ENCODE measurements at regions not wholly inside any gene's neighbourhood (a gene's known extent, or its start where the extent isn't known, plus 50 kb on each side); places are given as distances from the start of the nearest gene placed in this dataset.
A peak's percentile ranks its signal among the peaks of the same experiment; 100 is the strongest.

GRCh38 chr3:159828542-159828943, 160.1 kb upstream of the IL12A start:
- ChIA-PET CTCF (ENCODE audit: unreplicated experiment) (no interaction called here), POLR2A (interaction anchor here (0.5 to 0.7 kb wide), 3 partner anchors 249 to 1173 kb away, joined by 3 to 4 read pairs (median 4); no protein-coding TSS in a partner anchor)
- intact Hi-C loops (cut with micrococcal nuclease; ENCODE audit: unreplicated experiment) = no loop called here
- Histone ChIP-seq H3K79me2 (ENCODE audit: insufficient read depth, low read depth, low read length) (no peaks in the 10 kb centered on the region), H3K4me1 (ENCODE audit: insufficient read depth, low read length, poor library complexity, severe bottlenecking) (no peaks in the 10 kb centered on the region), H2AFZ (ENCODE audit: low read length) (no peak overlapping the region), H3K36me3 (ENCODE audit: insufficient read depth, low read length) (no peaks in the 10 kb centered on the region), H3K4me3 (ENCODE audit: low read depth, low read length, poor library complexity, severe bottlenecking) (no peak overlapping the region), H3K9me2 (ENCODE audit: insufficient read depth, low read length) (no peaks in the 10 kb centered on the region), H3K27ac (ENCODE audit: low read depth, low read length, poor library complexity, severe bottlenecking) (no peak overlapping the region), H4K20me1 (ENCODE audit: insufficient read depth, low read length) (no peaks in the 10 kb centered on the region), H3K4me2 (ENCODE audit: low read length) (no peak overlapping the region), H3K9me3 (ENCODE audit: low read length) (no peaks in the 10 kb centered on the region)
- BruUV-seq (replicated peaks) = no TSS peak
- TF ChIP-seq EZH2phosphoT487 (IDR thresholded peaks at IDR 0.05; ENCODE audit: borderline replicate concordance, low read depth, low read length) = no peak
- TF ChIP-seq CTCF (conservative IDR thresholded peaks at IDR 0.05; ENCODE audit: low read length) = peak; percentile 80
- DNase-seq (ENCODE audit: low spot score) = peak; percentile 29

- H3K36me3 ChIP-seq (ENCODE audit: insufficient read depth, low read length) = no peaks in the 10 kb centered on the region
- TF ChIP-seq EZH2phosphoT487 (IDR thresholded peaks at IDR 0.05; ENCODE audit: borderline replicate concordance, low read depth, low read length) (no peak), CTCF (conservative IDR thresholded peaks at IDR 0.05; ENCODE audit: low read length) (no peak)
- no peak overlapping the region for H2AFZ ChIP-seq (ENCODE audit: low read length)
- DNase-seq (ENCODE audit: low spot score) = no peak
- intact Hi-C loops (cut with micrococcal nuclease; ENCODE audit: unreplicated experiment) = no loop called here
- no TSS peak for BruUV-seq (replicated peaks)
- no peaks in the 10 kb centered on the region for H3K9me3 ChIP-seq (ENCODE audit: low read length)
- ChIA-PET POLR2A (interaction anchor here (0.5 to 1.2 kb wide), 5 partner anchors 10 to 1172 kb away, joined by 3 to 5 read pairs (median 4); partner anchors contain the start of gene SCHIP1), CTCF (ENCODE audit: unreplicated experiment) (no interaction called here)
- no peaks in the 10 kb centered on the region for H3K4me1 ChIP-seq (ENCODE audit: insufficient read depth, low read length, poor library complexity, severe bottlenecking)
- no peak overlapping the region for H3K4me3 ChIP-seq (ENCODE audit: low read depth, low read length, poor library complexity, severe bottlenecking)
- H3K4me2 ChIP-seq (ENCODE audit: low read length) = no peak overlapping the region
- no peak overlapping the region for H3K27ac ChIP-seq (ENCODE audit: low read depth, low read length, poor library complexity, severe bottlenecking)
- no peaks in the 10 kb centered on the region for H4K20me1 ChIP-seq (ENCODE audit: insufficient read depth, low read length)
- H3K9me2 ChIP-seq (ENCODE audit: insufficient read depth, low read length) = no peaks in the 10 kb centered on the region
- no peaks in the 10 kb centered on the region for H3K79me2 ChIP-seq (ENCODE audit: insufficient read depth, low read depth, low read length)
These were observed 159.6 kb upstream of the IL12A start for GRCh38 chr3:159829056-159829455.

GRCh38 chr3:159829539-159830227, 159.0 kb upstream of the IL12A start:
- Histone ChIP-seq H3K79me2 (ENCODE audit: insufficient read depth, low read depth, low read length) (no peaks in the 10 kb centered on the region), H2AFZ (ENCODE audit: low read length) (no peak overlapping the region), H3K9me2 (ENCODE audit: insufficient read depth, low read length) (no peaks in the 10 kb centered on the region), H3K9me3 (ENCODE audit: low read length) (no peaks in the 10 kb centered on the region), H3K4me2 (ENCODE audit: low read length) (no peak overlapping the region), H3K36me3 (ENCODE audit: insufficient read depth, low read length) (no peaks in the 10 kb centered on the region), H4K20me1 (ENCODE audit: insufficient read depth, low read length) (no peaks in the 10 kb centered on the region), H3K4me1 (ENCODE audit: insufficient read depth, low read length, poor library complexity, severe bottlenecking) (no peaks in the 10 kb centered on the region), H3K4me3 (ENCODE audit: low read depth, low read length, poor library complexity, severe bottlenecking) (no peak overlapping the region), H3K27ac (ENCODE audit: low read depth, low read length, poor library complexity, severe bottlenecking) (no peak overlapping the region)
- CTCF ChIA-PET (ENCODE audit: unreplicated experiment) = no interaction called here
- no peak for DNase-seq (ENCODE audit: low spot score)
- no peak for TF ChIP-seq CTCF (conservative IDR thresholded peaks at IDR 0.05; ENCODE audit: low read length)
- TF ChIP-seq EZH2phosphoT487 (IDR thresholded peaks at IDR 0.05; ENCODE audit: borderline replicate concordance, low read depth, low read length) = no peak
- no TSS peak for BruUV-seq (replicated peaks)
- POLR2A ChIA-PET = interaction anchor here (0.6 to 1.2 kb wide), 3 partner anchors 9 to 20 kb away, joined by 3 to 5 read pairs (median 3); partner anchors contain the start of gene SCHIP1
- intact Hi-C loops (cut with micrococcal nuclease; ENCODE audit: unreplicated experiment) = no loop called here

Measured in OCI-LY7 (cell line).